NCI-H69 (cell line): ENCODE measurements at regions not wholly inside any gene's neighbourhood (a gene's known extent, or its start where the extent isn't known, plus 50 kb on each side); places are given as distances from the start of the nearest gene placed in this dataset.

Experiments
- DNase-seq: peaks from one replicate; lab custom pipeline; 2025; lab: John Stamatoyannopoulos, UW

DNA sequence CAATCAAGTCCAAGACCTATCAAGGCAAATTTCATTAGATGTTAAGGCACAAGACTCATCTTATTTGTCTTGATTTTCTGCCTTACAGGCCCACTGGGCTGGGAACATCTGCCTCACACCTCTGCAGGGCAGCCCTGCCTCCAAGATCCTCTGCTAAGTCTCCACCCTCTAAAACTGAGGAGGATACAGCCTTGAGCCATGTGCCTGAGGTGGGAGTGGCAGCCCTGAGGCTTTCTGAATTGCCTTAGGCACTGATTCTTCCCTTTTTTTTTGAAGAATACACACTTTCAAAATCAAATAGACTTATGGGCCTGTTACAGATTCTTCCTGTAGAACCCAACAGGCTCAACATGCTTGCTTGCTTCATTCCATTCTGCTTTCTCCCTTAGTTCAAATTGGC is 544.3 kb upstream of the ADAMTS5 start:
- no peak for DNase-seq

DNA sequence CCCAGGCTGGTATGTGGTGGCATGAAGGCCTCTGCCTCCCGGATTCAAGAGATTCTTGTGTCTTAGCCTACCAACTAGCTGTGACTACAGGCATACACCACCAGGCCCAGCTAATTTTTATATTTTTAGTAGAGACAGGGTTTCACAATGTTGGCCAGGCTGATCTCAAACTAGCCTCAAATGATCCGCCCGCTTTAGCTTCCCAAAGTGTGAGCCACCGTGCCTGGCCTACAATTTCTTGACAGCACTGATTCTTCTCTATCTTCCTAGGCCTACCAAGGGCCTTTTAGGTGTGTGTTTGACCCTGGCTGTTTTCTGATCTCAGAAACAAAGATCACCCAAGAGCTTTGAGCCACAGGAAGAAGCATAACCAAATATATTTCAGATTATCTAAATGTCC is 540.8 kb upstream of the ADAMTS5 start:
- DNase-seq, result no peak

DNA sequence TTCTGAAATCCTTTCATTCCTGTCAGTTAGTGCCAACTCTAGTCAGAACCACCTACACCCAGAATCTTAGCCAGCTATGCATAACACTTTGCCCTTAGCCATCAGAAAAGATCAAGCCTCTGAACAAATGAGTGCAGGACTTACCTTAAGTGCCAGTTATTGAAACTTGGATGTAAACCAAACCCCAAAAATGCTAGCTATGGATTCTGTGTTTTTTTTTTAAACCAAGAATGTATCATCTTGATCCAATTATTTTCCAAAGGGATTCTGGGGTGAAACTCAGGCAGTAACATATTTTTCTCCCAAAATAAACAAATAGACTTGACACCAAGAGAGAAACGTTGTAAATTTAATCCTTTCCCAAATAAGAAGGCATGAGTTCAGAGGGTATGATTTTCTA is 538.6 kb upstream of the ADAMTS5 start:
- no peak for DNase-seq

DNA sequence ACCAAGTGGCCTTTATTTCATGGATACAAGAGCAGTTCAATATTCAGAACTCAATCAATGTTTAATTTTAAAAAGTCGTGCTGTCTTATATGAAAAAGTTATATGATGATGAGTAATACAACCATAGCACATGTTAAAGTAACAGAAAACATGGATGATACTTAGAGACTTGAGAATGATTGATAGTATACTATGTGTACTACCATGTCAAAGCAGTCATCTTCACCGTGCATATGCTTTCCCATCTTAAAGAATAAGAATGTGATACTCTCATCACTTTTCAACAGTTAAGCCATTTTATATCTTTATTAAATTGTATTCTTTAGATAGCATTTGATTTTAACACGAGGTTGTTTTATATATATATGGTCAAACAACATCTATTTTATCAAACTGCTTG is 535.9 kb upstream of the ADAMTS5 start:
- DNase-seq, result no peak

DNA sequence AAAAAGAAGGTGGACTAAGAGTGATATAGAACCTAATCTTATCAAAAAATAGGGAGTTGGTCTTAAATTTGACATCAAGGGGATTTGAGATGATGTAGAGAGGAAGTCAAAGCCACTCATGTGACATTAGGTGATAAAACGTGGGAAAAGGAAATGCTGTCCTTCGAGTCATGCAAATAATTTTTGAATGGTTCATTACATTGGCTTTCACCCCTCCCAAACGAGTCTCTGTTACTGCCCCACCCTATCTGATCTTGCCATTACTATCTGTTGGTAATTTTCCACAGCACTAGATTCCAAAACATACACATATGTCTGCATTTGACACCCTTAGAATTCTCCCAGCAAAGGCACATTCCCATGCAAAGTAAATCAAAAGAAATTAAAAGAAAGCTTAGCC is 531.1 kb upstream of the ADAMTS5 start:
- DNase-seq, result no peak

DNA sequence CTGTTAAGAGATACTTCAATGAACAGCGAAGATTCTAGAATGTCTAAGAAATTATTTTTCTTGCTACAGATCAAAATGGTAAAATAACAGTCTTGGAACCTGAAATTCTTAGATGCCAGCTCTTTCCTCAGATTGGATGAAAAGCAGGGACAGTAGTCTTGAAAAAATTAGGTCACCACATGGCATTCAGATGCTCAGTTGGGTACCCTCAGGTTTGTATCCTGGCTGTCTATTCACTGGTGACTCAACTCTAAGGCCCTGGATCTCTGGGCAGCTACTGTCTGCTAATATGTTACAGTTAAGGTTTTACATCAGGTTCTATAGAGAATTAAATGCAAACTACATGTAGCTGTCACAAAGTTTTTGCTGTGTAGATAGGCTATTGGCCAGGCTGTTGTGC is 528.9 kb upstream of the ADAMTS5 start:
- DNase-seq, result no peak

DNA sequence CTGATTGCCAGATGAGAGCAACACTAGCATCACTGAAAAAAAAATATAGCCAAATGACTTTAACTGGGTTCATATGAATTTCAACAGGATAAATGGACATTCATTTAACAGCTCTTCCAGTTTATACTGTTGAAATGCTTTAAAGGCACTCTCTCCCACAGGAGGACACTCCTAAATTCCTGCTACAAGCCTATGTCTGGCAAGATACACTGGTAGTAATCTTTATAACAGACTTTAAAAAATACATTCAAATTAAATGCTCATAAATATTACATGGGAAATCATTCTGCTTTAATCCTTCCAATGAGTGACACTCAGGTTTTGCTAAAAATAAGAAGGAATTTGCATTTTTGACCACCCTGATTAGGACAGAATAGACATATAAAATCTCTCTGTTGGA is 526.7 kb upstream of the ADAMTS5 start:
- DNase-seq, result no peak

DNA sequence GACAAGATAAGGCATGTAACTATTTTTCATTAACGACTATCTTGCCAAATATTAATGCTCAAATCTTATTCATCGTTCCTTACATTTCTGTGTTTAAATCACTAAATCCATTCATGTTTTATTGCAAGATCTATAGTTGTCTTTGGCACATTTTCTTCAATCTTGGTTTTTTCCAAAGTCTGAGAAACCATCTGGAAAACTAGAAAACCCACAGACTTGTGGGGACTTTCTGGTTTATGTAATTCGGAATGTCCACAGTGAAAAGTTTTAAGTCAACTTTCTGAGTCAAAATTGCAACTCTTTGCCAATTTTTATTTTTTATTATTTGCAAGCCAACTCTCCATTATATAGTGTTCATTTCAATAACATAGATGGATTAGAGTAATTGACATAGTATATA is 520.8 kb upstream of the ADAMTS5 start:
- no peak for DNase-seq

DNA sequence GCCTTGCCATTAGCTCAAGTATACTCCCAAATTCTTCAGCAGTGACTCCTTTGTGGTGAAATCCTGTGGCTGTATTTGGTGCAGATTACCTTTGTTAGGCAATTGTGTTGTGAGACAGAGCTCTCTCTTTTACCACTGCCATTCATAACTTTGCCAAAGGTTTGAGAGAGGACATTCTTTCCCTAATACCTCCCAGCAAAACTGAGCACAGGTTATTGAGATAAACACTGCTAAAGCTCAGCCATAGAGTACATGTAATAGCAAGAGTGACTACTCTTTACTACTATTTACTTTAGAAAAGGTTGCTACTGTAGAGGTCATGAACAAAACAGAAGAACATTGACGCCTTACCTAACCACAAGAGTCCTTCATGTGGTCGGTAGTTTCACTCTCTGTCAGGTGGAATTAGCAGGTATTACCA is 514.0 kb upstream of the ADAMTS5 start:
- DNase-seq, result no peak

DNA sequence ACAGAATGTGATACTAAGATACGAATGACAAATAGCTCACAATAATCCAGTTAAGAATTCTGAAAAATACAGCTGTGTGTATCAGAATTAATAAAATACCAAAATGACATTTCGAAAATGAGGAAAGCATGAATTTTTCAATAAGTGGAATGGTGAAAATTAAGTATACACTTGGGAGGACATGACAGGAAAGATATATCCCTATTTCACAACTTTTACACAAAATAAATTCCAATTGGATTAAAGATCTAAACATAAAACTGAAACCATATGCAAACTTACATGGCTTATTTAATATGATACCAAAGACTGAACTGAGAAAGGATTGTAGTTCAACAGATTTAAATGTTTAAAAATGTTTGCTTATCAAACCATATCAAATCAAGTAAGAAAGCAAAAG is 510.4 kb upstream of the ADAMTS5 start:
- no peak for DNase-seq

DNA sequence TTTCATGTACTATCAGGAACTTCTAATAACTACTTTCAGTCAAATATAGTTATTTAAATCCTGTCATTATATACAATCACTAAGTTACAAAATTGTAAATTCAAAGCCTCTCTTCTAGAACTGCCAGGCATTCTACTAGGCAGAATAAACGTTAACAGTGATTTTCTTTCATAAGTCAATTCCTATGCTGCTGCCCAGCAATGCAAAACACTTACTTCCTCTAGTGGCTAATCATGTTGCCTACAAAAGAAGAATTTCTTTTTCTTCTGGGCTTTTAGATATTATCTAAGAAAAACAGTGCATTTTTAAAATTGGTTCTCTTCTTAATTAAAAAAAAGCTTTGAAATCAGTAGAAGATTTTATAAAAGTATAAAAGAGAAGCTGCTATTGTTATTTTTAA is 509.8 kb upstream of the ADAMTS5 start:
- DNase-seq, result no peak

DNA sequence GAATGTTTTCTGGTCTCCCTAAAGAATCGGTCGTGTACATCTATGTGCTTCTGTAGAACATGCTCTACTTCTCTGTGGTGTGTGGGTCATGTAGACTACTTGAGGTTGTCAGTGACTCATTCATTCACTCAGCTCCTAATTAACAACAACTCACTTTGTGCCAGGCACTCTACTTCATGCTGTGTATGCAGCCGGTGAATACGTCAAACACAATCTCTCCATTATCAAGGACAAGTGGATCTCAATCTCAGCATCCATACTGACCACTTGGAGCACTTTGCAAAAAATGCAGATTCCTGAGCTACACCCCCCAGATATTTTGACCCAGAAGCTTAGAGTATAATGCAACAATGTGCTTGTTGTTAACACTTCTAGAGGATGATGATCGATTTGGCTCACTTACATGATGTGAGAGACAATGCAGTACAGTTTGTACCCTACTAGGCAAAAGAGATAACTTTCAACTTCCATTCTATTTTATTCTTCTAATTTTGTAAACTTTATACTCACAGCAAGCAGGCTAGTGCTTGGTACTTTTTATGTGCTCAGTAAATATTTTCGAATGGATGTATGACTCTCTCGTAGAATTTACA is 508.6 kb upstream of the ADAMTS5 start:
- no peak for DNase-seq

DNA sequence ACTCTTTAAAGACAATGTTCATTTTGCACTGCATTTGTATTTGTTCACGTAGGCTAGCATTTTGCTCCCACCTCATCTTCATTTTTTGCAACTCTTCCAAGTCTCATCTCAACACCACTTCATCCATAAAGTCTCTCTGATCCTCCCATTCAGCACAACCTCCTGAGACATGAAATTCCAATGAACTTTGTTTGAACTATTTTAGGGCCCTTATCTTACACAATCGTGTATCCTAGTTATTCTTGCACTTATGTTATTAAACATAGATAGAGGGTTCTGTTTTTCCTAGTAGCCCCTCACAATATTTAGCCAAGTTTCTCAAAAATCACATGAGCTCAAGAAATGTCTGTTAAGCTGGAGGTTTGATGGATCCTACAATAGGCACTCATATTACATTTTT is 500.5 kb upstream of the ADAMTS5 start:
- no peak for DNase-seq

DNA sequence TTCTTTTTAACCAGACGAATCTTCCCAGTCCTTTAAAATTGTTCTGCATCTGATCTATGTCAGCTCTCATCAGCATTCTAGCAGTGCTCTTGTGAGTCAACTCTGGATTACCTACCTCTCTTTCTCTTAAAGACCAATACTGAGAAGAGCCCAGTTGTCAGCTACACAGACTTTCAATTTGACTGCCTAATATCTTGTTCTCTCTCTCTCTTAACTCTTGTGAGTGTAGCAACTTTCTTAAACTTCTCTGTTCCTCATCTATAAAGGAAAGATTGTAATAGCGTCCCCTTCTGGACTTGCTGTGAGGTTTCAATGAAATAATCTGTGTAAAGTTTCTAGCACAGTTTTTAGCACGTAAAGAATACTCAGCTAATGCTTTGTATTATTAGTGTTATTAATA is 499.3 kb upstream of the ADAMTS5 start:
- no peak for DNase-seq

DNA sequence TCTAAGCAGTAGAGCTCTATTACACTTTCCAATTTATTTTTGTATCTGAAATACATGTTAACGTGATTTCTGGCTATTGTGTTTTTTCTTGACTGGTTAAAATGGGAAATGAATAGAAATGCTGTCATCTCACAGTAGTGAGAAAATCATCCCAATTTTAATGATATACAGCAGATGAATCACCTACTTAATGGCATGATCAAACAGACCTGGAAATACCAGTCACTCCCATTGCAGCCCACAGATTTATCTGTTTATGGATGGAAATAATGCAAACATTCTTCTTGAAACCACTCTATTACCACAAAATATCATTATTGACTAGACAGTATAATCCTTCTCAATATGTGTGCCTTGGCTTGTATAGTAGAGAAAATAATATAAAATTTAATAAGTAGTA is 497.8 kb upstream of the ADAMTS5 start:
- no peak for DNase-seq

DNA sequence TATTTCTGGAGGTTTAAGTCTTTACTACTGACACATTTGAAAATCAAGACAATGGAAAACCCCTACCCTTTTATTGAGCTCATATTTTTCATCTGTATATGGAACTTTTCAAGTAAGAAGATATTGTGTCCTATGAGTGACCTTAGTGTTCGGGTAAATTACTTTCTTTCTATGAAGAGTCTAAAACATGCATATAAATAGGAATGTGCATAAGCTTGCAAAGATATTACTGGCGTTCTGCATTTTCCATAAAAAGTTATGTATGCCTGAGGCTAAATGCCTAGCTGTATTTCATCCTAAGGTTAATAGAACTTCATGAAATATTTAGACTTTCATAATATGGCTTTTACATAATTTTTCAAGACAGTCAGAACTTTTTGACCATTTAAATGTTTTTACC is 495.8 kb upstream of the ADAMTS5 start:
- DNase-seq, result no peak

DNA sequence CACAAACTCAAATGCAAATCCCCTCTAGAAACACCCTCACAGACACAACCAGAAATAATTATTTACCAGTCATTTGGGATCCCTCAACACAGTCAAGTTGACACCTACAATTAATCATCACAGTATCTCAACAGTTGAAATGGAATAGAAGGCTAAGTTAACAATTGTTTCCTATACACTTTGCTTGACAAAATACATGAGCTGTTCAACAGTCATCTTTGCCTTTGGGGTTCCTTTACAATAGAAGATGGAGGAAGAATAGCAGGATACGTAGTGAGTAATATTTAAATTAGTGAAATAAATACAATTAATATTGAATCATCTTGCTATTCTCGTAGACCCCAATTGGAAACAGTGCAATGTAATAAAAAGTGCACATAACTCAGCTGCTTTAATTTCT is 487.3 kb upstream of the ADAMTS5 start:
- DNase-seq, result no peak

DNA sequence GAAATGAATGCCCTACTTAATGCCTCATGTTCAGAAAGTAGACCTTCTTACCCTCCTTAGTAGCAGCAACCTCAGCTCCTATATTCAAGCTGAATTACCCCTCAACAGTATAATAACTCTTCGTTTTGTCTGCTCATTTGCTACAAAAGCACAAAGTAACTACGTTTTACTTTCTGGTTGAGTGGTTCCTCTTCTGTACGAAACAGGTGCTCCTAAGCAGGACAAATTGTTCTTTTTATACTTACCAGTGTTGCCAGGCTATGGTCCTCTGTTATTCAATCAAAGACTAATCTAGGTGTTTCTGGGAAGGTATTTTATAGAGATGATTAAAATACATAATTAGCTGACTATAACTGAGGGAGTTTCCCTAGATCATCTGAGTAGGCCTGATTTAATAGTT is 484.2 kb upstream of the ADAMTS5 start:
- no peak for DNase-seq

DNA sequence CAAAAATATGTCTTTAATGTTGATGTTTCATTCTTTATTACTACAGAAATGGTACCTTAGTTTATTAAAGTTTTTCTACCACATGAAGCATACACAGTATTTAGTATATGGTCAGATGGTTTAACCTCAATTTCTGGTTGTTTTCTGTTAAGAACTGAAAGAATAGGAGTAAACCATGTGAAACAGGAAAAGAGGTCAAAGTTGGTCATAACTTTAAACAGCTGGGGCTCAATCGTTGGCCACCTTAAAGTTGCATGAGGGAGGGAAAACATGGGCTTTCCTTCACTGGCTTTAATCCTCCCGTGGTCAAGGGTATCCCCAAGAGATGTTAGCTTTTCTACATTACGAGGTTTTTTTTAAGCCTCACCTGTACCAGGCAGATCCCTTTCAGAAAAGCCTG is 483.3 kb upstream of the ADAMTS5 start:
- no peak for DNase-seq

DNA sequence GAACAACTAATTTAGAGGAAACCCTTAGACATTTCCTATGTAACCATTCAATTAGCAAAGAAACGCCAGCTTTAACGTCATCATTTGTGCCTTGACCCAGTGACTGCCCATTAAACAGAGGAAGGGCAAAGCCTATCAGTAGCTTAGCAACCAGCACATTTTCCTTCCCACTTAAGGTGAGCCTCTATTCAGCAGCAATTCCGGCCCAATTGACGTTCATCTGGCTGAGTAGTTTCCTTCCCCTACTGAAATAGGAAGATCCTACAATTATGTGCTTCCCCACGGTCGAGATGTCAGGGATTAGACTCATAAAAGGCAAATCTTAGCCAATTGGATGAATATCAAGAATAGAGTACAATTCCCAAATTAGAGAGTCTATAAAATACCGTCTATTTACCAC is 482.1 kb upstream of the ADAMTS5 start:
- no peak for DNase-seq

DNA sequence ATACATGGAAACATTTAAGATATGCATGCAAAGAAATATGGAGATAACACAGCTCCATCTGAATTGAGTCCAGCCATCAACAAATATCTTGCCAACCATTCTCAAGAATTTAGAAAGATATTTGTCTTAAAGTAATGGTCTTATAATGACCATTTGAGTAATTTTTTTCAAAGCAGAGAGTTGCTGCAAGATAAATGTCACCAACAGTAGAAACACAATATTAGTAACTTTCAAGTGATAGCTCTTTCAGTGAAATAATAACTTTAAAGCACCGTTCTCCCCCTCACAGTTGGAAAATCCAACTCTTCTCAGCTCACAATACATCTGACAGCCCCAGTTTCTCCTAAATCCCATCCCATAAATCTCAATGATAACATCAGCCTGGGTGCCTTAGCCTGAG is 481.0 kb upstream of the ADAMTS5 start:
- DNase-seq, result no peak

DNA sequence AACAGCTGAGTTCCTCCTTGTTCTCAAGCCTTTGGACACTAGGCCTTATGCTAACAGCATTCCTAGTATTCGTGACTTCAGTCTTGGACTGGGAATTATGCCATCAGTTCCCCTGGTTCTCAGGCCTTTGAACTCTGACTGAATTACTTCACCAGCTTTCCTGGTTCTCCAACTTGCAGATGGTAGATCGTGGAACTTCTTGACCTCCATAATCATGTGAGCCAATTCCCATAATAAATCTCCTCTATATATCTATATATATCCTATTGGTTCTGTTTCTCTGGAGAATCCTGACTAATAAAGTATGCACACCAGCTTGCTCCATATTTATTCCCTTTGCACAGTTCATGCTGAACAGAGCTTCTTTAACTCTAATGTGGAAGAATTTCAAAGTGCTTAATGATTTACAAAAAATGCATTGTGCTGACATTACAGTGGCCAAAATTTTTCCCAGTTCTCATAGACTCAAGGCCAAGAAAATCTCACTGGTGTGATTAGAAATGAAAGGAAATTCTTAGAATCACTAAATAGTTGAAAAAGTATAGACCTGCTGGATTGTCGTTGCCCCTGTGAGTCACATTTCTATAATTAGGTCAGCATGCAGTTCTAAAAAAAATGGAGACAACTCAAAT is 462.9 kb upstream of the ADAMTS5 start:
- DNase-seq, result no peak

DNA sequence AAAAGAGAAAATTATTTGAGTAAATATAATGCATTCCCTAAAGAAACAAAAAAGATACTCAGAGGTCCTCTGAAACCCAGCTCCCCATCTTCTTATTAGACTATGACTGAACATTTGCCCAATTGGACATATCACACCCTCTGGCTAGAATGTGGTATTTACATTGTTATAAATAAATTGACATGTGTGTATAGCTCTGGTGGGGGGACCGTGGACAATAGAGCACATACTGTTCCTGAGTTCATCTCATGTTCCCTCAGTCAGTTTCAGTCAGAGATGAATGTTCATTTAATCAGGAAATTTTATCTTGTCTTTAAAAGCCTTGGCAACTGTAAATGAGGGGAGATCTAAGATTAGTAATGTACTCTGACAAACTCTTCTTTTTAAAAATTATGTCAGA is 459.3 kb upstream of the ADAMTS5 start:
- DNase-seq, result no peak

DNA sequence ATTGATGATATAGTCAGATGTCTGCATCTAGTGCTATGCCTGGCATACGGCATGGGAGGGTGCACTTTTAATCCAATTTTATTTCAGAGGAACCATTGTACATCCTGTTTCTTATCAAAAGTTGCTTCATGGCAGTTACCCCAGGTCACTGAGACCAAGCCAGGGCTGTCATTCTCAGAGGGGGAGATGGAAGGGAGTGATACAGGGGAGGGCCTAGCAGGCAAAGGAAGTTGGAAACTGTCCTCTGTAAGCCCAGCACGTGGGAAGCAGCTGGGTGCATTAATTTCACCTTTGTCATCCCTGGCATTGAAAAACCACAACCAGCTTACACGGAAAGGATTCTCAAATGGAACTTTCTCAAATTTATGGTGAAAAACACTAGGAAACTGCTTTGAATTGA is 458.7 kb upstream of the ADAMTS5 start:
- no peak for DNase-seq

DNA sequence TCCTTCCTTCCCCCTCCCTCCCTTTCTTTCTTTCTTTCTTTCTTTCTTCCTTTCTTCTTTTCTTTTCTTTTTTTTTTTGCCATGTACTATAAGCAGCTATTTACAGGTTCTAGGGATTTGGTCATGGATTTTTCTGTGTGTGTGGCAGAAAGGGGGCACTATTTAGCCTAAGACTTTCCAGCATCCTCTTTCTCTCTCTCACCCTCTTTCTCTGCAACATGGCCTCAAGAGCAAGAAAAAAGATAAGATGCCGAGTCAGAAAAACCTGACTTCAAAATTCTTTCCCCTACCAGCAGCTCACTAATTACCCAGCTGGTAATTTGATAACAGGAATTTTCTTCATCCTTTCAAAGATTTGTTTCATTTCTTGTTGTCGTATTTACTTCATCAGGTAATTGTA is 458.3 kb upstream of the ADAMTS5 start:
- no peak for DNase-seq
